GM10266 (cell line): ENCODE measurements at regions not wholly inside any gene's neighbourhood (a gene's known extent, or its start where the extent isn't known, plus 50 kb on each side); places are given as distances from the start of the nearest gene placed in this dataset.

Source experiments
- DNase-seq: peaks from one replicate; pipeline ENCODE4 v3.0.0; 2012; ENCODE audit errors: extremely low spot score
- TF ChIP-seq, protein P1 (sequence below): IDR thresholded peaks from 2 replicates; pipeline ENCODE4 v1.5.1; 2012; ENCODE audit warnings: mild to moderate bottlenecking, low read depth; ENCODE audit not compliant: control insufficient read depth, insufficient read depth; ENCODE audit errors: missing control alignments

DNA sequence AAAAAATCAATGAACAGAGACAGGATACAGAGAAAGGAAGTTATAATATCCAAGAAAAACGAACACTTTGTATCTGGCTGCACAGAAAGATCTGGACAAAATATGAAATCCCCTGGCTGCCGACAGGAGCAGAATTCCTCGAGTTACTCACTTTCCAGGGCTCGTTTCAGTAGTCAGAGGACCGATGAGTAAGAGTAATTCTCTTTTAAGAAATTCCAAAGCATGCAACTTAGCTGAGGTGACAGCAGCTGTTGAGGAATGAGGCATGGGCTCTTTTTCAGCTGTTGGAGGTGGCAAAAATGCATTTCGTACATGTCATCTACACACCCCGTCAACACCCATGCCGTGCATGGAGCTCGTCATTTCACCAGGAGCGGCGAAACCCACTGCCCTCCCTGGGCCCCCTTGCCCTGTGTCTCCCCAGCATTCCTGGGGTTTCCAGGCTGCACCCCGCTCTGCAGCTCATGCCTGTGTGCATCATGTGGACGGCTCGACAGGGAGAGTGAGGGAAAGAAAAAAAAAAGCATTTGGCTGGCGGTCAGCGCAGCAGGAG is 210.8 kb upstream of the SMIM21 start:
- DNase-seq = no peak
- TF ChIP-seq, protein P1, sequence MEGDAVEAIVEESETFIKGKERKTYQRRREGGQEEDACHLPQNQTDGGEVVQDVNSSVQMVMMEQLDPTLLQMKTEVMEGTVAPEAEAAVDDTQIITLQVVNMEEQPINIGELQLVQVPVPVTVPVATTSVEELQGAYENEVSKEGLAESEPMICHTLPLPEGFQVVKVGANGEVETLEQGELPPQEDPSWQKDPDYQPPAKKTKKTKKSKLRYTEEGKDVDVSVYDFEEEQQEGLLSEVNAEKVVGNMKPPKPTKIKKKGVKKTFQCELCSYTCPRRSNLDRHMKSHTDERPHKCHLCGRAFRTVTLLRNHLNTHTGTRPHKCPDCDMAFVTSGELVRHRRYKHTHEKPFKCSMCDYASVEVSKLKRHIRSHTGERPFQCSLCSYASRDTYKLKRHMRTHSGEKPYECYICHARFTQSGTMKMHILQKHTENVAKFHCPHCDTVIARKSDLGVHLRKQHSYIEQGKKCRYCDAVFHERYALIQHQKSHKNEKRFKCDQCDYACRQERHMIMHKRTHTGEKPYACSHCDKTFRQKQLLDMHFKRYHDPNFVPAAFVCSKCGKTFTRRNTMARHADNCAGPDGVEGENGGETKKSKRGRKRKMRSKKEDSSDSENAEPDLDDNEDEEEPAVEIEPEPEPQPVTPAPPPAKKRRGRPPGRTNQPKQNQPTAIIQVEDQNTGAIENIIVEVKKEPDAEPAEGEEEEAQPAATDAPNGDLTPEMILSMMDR = no peak

DNA sequence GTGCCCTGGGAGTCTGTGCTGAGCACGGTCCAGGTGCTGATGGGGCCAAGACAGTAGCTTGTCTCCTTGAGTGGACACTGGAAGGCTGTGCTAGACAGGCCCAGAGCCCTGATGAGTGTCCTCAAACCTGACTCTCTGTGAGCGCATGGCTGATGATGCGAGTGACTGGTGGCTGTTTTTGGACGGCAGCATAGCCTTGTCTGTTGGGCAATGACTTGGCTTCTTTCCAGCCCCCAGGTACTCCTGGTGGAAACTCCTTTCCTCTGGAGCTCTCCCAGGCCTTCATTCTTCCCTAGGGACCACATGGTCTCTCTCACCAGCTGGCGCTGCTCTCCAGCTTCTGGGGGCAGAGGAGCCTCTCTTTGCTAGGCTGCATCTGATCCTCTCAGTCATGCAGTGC is 207.6 kb upstream of the SMIM21 start:
- TF ChIP-seq, protein P1 = no peak
- DNase-seq = no peak

DNA sequence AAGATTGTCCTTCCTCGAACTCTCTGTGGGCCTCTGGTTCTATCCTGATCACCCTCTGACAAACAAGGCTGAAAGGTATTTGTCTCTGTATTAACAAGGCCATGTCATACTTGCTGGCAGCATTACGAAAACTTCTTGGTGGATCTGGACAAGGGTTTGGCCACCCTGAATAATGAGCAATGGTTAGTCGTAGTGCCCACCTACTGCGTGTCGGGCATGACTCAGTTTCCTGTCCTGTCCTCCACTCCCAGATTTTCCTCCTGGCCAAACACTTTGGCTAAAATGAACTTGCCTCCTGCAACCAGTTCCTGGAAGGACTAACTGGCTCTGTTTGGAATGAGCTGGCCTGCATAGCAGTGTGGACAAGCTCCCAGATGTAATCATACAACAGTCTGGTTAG is 198.5 kb upstream of the SMIM21 start:
- DNase-seq = no peak
- TF ChIP-seq, protein P1 = no peak

DNA sequence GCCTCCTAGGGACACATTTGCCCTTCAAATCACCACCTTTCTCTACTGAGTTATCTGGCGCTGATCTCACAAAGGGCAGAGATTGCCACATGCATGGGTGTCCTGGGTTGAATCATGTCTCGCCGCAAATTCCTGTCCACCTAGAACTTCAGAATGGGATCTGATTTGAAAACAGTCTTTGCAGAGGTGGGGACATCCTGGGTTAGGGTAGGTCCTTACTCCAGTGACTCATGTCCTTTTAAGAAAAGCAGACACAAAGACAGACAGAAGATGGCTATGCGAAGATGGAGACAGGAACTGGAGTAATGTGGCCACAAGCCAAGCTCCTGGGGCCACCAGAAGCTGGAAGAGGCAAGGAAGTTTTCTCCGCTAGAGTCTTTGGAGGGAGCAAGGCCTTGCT is 197.4 kb upstream of the SMIM21 start:
- TF ChIP-seq, protein P1 = no peak
- DNase-seq = no peak

DNA sequence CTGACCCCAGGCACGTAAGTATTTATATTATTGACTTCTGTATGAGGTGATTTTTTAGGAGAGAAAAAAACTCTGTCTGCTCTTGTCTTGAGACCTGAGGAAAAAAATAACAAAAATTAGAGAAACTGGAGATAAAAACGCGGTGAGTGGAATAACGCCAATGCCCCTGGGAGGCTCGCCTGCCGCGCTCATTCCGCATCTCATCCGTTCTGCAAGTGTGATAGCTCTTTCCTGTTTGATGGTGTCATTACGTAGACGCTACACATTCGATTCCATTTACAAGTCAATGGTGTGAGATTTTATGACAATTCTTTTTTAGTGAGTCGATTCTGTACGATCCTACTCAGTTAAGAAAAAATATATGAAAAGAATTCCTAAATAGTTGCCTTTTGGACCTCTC is 194.3 kb upstream of the SMIM21 start:
- TF ChIP-seq, protein P1 = no peak
- DNase-seq = no peak

DNA sequence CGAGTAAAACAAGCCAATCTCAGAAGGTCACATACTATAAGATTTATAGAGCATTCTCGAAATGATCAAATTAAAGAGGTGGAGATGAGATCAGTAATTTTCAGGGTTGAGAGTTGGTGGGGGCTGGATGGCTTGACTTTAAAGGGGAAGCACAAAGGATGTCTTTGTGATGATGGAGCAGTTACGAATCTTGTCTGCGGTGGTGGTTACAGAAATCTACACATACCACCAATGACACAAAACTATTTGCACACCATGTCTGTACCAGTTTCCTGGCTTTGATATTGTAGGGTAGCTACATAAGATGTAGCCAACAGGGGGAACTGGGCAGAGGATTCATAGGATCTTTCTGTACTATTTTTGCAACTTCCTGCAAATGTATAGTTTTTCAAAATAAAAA is 190.6 kb upstream of the SMIM21 start:
- DNase-seq = no peak
- TF ChIP-seq, protein P1 = no peak

DNA sequence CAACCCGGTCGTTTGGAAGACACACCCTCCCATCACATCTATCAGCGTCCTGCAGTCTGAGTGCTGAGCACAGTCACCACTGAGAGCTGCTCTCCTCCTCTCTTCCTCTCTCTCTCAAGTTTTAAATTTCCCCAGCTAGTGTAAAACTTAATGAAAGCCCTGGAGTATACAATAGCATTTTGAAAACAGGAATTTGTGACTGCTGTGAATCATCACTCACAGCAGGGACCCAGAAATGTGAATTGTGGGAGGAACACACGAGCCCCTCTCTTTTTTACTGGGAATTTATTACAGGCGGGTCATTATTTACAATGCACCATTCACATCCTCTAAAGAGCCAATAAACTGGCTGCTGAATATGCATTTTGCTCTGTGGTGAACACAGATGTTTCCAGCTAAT is 185.0 kb upstream of the SMIM21 start:
- TF ChIP-seq, protein P1 = no peak
- no peak for DNase-seq
